Neural cell (in vitro differentiated cells): ENCODE measurements at regions not wholly inside any gene's neighbourhood (a gene's known extent, or its start where the extent isn't known, plus 50 kb on each side); places are given as distances from the start of the nearest gene placed in this dataset.
"Not testable (repeated sequence)": the region's sequence is repeated elsewhere in the genome, so short reads cannot be mapped to it uniquely, and the experiment has no call there.

Source experiments
- H2AFZ ChIP-seq: fragments of 200-600, 300-800 bp; sonication (generic), shearing (Covaris generic); 2 replicates; pipeline ENCODE4 v1.6.0; 2014; ENCODE audit warnings: low read depth, mild to moderate bottlenecking, antibody characterized with exemption, low read length, moderate library complexity
- H3F3A ChIP-seq: fragments of 200-600 bp; shearing (Covaris generic); 2 replicates; pipeline ENCODE4 v1.6.1; 2016; ENCODE audit warnings: mild to moderate bottlenecking, moderate library complexity, mixed read lengths, antibody characterized with exemption, low read length; ENCODE audit not compliant: insufficient read depth, poor library complexity, severe bottlenecking
- H3K27ac ChIP-seq: fragments of 200-600, 300-800 bp; sonication (generic), shearing (Covaris generic); 2 replicates; pipeline ENCODE4 v1.5.1; 2014; ENCODE audit warnings: mild to moderate bottlenecking, low read length, moderate library complexity
- H3K27me3 ChIP-seq: fragments of 300-800, 200-600 bp; sonication (generic), shearing (Covaris generic); 2 replicates; pipeline ENCODE4 v1.6.0; 2014; ENCODE audit warnings: mild to moderate bottlenecking, low read depth, low read length, moderate library complexity; ENCODE audit not compliant: insufficient read depth
- H3K36me3 ChIP-seq: fragments of 300-800, 200-600 bp; sonication (generic), shearing (Covaris generic); 2 replicates; pipeline ENCODE4 v1.5.1; 2014; ENCODE audit warnings: mild to moderate bottlenecking, antibody characterized with exemption, low read length, moderate library complexity; ENCODE audit not compliant: insufficient read depth
- H3K4me2 ChIP-seq: fragments of 300-800, 200-600 bp; sonication (generic), shearing (Covaris generic); 2 replicates; pipeline ENCODE4 v1.6.0; 2014; ENCODE audit warnings: mild to moderate bottlenecking, low read length
- H3K4me3 ChIP-seq: fragments of 300-800, 200-600 bp; sonication (generic), shearing (Covaris generic); 2 replicates; pipeline ENCODE4 v1.5.1; 2014; ENCODE audit warnings: mild to moderate bottlenecking, low read length, moderate library complexity
- H3K79me2 ChIP-seq: fragments of 200-600 bp; shearing (Covaris generic); replicated peaks from 2 replicates; pipeline ENCODE4 v1.6.0; 2014; ENCODE audit warnings: mild to moderate bottlenecking, low read length, moderate library complexity; ENCODE audit not compliant: insufficient read depth
- H3K9ac ChIP-seq: fragments of 300-800, 200-600 bp; sonication (generic), shearing (Covaris generic); 2 replicates; pipeline ENCODE4 v1.6.1; 2016; ENCODE audit warnings: mild to moderate bottlenecking, low read length, mixed read lengths
- H3K9me2 ChIP-seq: fragments of 200-600 bp; shearing (Covaris generic); 2 replicates; pipeline ENCODE4 v1.6.1; 2016; ENCODE audit warnings: mild to moderate bottlenecking, low read length, mixed read lengths; ENCODE audit not compliant: insufficient read depth
- H3K9me3 ChIP-seq: fragments of 200-600, 300-800 bp; sonication (generic), shearing (Covaris generic); 2 replicates; pipeline ENCODE4 v1.6.1; 2016; ENCODE audit warnings: mild to moderate bottlenecking, mixed run types, low read length, moderate library complexity, mixed read lengths
- H4K20me1 ChIP-seq: fragments of 200-600 bp; shearing (Covaris generic); 2 replicates; pipeline ENCODE4 v1.6.1; 2016; ENCODE audit warnings: mild to moderate bottlenecking, mixed run types; ENCODE audit not compliant: insufficient read depth
- EP300 ChIP-seq: fragments of 450-650 bp; conservative IDR thresholded peaks from 2 replicates; pipeline ENCODE4 v1.6.1; 2014; ENCODE audit warnings: antibody characterized with exemption, mild to moderate bottlenecking, moderate library complexity; ENCODE audit not compliant: poor library complexity, severe bottlenecking
- EZH2 ChIP-seq: fragments of 200-600, 300-800 bp; shearing (Covaris generic), sonication (generic); IDR thresholded peaks from 2 replicates; pipeline ENCODE4 v1.6.1; 2014; ENCODE audit warnings: antibody characterized with exemption, low read length, borderline replicate concordance, mild to moderate bottlenecking; ENCODE audit not compliant: insufficient read depth, poor library complexity, severe bottlenecking
- MXI1 ChIP-seq: fragments of 450-650 bp; conservative IDR thresholded peaks from 2 replicates; pipeline ENCODE4 v1.6.1; 2014; ENCODE audit warnings: antibody characterized with exemption, mild to moderate bottlenecking; ENCODE audit not compliant: poor library complexity, severe bottlenecking
- POLR2AphosphoS5 ChIP-seq: IDR thresholded peaks from 2 replicates; pipeline ENCODE4 v1.6.1; 2012
- RAD21 ChIP-seq: fragments of 450-650 bp; conservative IDR thresholded peaks from 2 replicates; pipeline ENCODE4 v1.6.1; 2014; ENCODE audit warnings: antibody characterized with exemption, mild to moderate bottlenecking, moderate library complexity
- REST ChIP-seq: IDR thresholded peaks from 2 replicates; pipeline ENCODE4 v1.6.1; 2012; ENCODE audit warnings: borderline replicate concordance
- SMC3 ChIP-seq: fragments of 450-650 bp; conservative IDR thresholded peaks from 2 replicates; pipeline ENCODE4 v1.6.1; 2014; ENCODE audit warnings: antibody characterized with exemption, mild to moderate bottlenecking, moderate library complexity; ENCODE audit not compliant: poor library complexity
- TAF1 ChIP-seq: IDR thresholded peaks from 2 replicates; pipeline ENCODE4 v1.6.1; 2012; ENCODE audit warnings: low read depth
- TF ChIP-seq, protein P1 (sequence below): fragments of 450-650 bp; IDR thresholded peaks from 2 replicates; pipeline ENCODE4 v1.5.1; 2014; ENCODE audit warnings: antibody characterized with exemption, mild to moderate bottlenecking, moderate library complexity; ENCODE audit not compliant: poor library complexity, severe bottlenecking

- no peak overlapping the region for H2AFZ ChIP-seq
- no peaks in the 10 kb centered on the region for H3F3A ChIP-seq
- no peaks in the 10 kb centered on the region for H4K20me1 ChIP-seq
- H3K9me2 ChIP-seq = no peaks in the 10 kb centered on the region
- H3K79me2 ChIP-seq = no peaks in the 10 kb centered on the region
- H3K9me3 ChIP-seq = no peaks in the 10 kb centered on the region
- H3K27ac ChIP-seq = no peak overlapping the region
- no peak for TF ChIP-seq REST
- TF ChIP-seq EP300 = no peak
- TF ChIP-seq SMC3 = no peak
- no peaks in the 10 kb centered on the region for H3K36me3 ChIP-seq
- no peak overlapping the region for H3K9ac ChIP-seq
- no peak overlapping the region for H3K4me3 ChIP-seq
- no peaks in the 10 kb centered on the region for H3K27me3 ChIP-seq
- H3K4me2 ChIP-seq = no peak overlapping the region
Observed at GRCh38 chr5:57715296-57715695, 232.7 kb upstream of the ACTBL2 start.

DNA sequence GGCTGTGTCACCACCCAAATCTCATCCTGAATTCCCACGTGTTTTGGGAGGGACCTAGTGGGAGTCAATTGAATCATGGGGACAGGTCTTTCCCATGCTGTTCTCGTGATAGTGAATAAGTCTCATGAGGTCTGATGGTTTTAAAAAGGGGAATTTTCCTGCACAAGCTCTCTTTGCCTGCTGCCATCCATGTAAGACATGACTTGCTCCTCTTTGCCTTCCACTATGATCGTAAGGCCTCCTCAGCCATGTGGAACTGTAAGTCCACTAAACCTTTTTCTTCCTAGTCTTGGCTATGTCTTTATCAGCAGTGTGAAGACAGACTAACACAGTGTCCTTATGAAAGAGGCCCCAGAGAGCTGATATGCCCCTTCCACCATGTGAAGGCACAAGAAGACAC lies 230.9 kb upstream of the ACTBL2 start:
- not testable (repeated sequence) for H3F3A ChIP-seq, H3K9ac ChIP-seq, H4K20me1 ChIP-seq, H3K27ac ChIP-seq, H3K9me3 ChIP-seq, H3K36me3 ChIP-seq, H3K79me2 ChIP-seq, H3K4me3 ChIP-seq, H2AFZ ChIP-seq, H3K9me2 ChIP-seq, H3K27me3 ChIP-seq, H3K4me2 ChIP-seq

- Histone ChIP-seq H3K79me2 (no peaks in the 10 kb centered on the region), H4K20me1 (no peaks in the 10 kb centered on the region), H3F3A (no peaks in the 10 kb centered on the region), H2AFZ (no peak overlapping the region), H3K9me2 (no peaks in the 10 kb centered on the region), H3K36me3 (no peaks in the 10 kb centered on the region), H3K4me3 (no peak overlapping the region), H3K27ac (no peak overlapping the region), H3K4me2 (no peak overlapping the region), H3K27me3 (no peaks in the 10 kb centered on the region), H3K9me3 (no peaks in the 10 kb centered on the region), H3K9ac (no peak overlapping the region)
- TF ChIP-seq RAD21 (no peak), MXI1 (no peak), EP300 (no peak), SMC3 (no peak), POLR2AphosphoS5 (no peak), EZH2 (no peak), TAF1 (no peak), REST (no peak)
- TF ChIP-seq, protein P1, sequence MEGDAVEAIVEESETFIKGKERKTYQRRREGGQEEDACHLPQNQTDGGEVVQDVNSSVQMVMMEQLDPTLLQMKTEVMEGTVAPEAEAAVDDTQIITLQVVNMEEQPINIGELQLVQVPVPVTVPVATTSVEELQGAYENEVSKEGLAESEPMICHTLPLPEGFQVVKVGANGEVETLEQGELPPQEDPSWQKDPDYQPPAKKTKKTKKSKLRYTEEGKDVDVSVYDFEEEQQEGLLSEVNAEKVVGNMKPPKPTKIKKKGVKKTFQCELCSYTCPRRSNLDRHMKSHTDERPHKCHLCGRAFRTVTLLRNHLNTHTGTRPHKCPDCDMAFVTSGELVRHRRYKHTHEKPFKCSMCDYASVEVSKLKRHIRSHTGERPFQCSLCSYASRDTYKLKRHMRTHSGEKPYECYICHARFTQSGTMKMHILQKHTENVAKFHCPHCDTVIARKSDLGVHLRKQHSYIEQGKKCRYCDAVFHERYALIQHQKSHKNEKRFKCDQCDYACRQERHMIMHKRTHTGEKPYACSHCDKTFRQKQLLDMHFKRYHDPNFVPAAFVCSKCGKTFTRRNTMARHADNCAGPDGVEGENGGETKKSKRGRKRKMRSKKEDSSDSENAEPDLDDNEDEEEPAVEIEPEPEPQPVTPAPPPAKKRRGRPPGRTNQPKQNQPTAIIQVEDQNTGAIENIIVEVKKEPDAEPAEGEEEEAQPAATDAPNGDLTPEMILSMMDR = no peak
Observed at GRCh38 chr5:57711946-57712345, 229.3 kb upstream of the ACTBL2 start.
